Mammary epithelial cell (primary cell): ENCODE measurements at regions not wholly inside any gene's neighbourhood (a gene's known extent, or its start where the extent isn't known, plus 50 kb on each side); places are given as distances from the start of the nearest gene placed in this dataset.

Source experiments
- EZH2 ChIP-seq: IDR thresholded peaks from 2 replicates; pipeline ENCODE4 v1.6.1; 2012; ENCODE audit warnings: low read length, inconsistent platforms, borderline replicate concordance
- TF ChIP-seq, protein P1 (sequence below), 2 donors: IDR thresholded peaks in 1 of 2; conservative IDR thresholded peaks in 1 of 2; 2 replicates each; pipeline ENCODE4 v1.5.1; 2011 to 2012; ENCODE audit warnings: inconsistent platforms in 2 of 2, low read length in 2 of 2, mild to moderate bottlenecking in 2 of 2, control low read depth in 1 of 2, low read depth in 1 of 2; ENCODE audit not compliant: insufficient read depth in 1 of 2; ENCODE audit errors: extremely low read depth in 1 of 2

- TF ChIP-seq, protein P1, sequence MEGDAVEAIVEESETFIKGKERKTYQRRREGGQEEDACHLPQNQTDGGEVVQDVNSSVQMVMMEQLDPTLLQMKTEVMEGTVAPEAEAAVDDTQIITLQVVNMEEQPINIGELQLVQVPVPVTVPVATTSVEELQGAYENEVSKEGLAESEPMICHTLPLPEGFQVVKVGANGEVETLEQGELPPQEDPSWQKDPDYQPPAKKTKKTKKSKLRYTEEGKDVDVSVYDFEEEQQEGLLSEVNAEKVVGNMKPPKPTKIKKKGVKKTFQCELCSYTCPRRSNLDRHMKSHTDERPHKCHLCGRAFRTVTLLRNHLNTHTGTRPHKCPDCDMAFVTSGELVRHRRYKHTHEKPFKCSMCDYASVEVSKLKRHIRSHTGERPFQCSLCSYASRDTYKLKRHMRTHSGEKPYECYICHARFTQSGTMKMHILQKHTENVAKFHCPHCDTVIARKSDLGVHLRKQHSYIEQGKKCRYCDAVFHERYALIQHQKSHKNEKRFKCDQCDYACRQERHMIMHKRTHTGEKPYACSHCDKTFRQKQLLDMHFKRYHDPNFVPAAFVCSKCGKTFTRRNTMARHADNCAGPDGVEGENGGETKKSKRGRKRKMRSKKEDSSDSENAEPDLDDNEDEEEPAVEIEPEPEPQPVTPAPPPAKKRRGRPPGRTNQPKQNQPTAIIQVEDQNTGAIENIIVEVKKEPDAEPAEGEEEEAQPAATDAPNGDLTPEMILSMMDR (conservative IDR thresholded peaks at IDR 0.05 in 1 of 2, IDR thresholded peaks at IDR 0.05 in 1 of 2; ENCODE audit: extremely low read depth in 1 of 2, insufficient read depth in 1 of 2, low read depth in 1 of 2, low read length in 2 of 2) = no peak
- TF ChIP-seq EZH2 = no peak
Measured at GRCh38 chr5:82416512-82416911, 138.4 kb upstream of the RPS23 start.
